Osteoblast (primary cell): ENCODE measurements at regions not wholly inside any gene's neighbourhood (a gene's known extent, or its start where the extent isn't known, plus 50 kb on each side); places are given as distances from the start of the nearest gene placed in this dataset.

Experiments
- DNase-seq: peaks from one replicate; pipeline ENCODE4 v3.0.0; 2011; ENCODE audit warnings: low spot score, mixed read lengths; ENCODE audit not compliant: insufficient read length; ENCODE audit errors: missing footprints
- H2AFZ ChIP-seq: 2 replicates; pipeline ENCODE4 v1.6.0; 2011; ENCODE audit warnings: mild to moderate bottlenecking, low read length
- H3K27ac ChIP-seq: 2 replicates; pipeline ENCODE4 v1.5.1; 2011; ENCODE audit warnings: mild to moderate bottlenecking, low read depth, low read length, moderate library complexity
- H3K27me3 ChIP-seq: 2 replicates; pipeline ENCODE4 v1.6.0; 2012; ENCODE audit warnings: mild to moderate bottlenecking, control low read depth, inconsistent platforms, low read length, moderate library complexity; ENCODE audit not compliant: insufficient read depth
- H3K36me3 ChIP-seq: 2 replicates; pipeline ENCODE4 v1.5.1; 2011; ENCODE audit warnings: mild to moderate bottlenecking, low read length, control low read depth, moderate library complexity; ENCODE audit not compliant: insufficient read depth
- H3K4me1 ChIP-seq: 2 replicates; pipeline ENCODE4 v1.5.1; 2011; ENCODE audit warnings: mild to moderate bottlenecking, low read length, control low read depth, moderate library complexity; ENCODE audit not compliant: insufficient read depth
- H3K4me2 ChIP-seq: 2 replicates; pipeline ENCODE4 v1.6.0; 2011; ENCODE audit warnings: mild to moderate bottlenecking, low read length; ENCODE audit not compliant: insufficient read depth
- H3K4me3 ChIP-seq: fragments of 200-600 bp; sonication (generic); 3 replicates; pipeline ENCODE4 v1.5.1; 2012; ENCODE audit warnings: mild to moderate bottlenecking, low read length, inconsistent platforms; ENCODE audit not compliant: insufficient read depth
- H3K79me2 ChIP-seq: 2 replicates; pipeline ENCODE4 v1.6.0; 2012; ENCODE audit warnings: mild to moderate bottlenecking, low read length, control low read depth, inconsistent platforms; ENCODE audit not compliant: insufficient read depth
- H3K9me3 ChIP-seq: 2 replicates; pipeline ENCODE4 v1.5.1; 2011; ENCODE audit warnings: low read depth, low read length, control low read depth
- H4K20me1 ChIP-seq: 2 replicates; pipeline ENCODE4 v1.6.0; 2012; ENCODE audit warnings: mild to moderate bottlenecking, low read length, control low read depth; ENCODE audit not compliant: insufficient read depth
- CTCF ChIP-seq: IDR thresholded peaks from 2 replicates; pipeline ENCODE4 v1.5.1; 2011; ENCODE audit warnings: mild to moderate bottlenecking, low read depth, low read length, moderate library complexity; ENCODE audit errors: extremely low read depth

GRCh38 chr16:65889533-65889966, 476.9 kb upstream of the CDH5 start:
- no peak overlapping the region for H3K27ac ChIP-seq

DNA sequence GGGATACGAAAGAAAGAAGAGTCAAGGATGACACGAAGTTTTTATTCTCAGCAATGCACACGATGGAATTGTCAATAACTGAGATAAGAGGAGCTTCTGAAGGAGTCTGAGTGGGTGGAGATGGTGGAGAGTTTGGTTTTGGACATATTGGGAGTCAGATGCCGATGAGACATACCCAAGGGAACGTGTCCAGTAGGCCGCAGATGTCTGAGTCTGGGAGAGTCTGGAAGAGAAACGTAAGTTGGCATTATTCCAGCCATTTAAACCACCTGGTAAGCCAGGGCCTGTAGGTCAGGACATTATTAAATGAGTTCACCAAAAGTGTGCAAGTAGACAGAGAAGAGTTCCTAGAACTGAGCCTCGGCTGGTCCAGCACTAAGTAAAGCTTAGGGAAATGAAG, 478.3 kb upstream of the CDH5 start:
- no peaks in the 10 kb centered on the region for H4K20me1 ChIP-seq
- H3K79me2 ChIP-seq: no peaks in the 10 kb centered on the region
- H3K27ac ChIP-seq: no peak overlapping the region
- peaks cover 7% of the 10 kb centered on the region for H3K4me1 ChIP-seq
- no peak for TF ChIP-seq CTCF
- no peaks in the 10 kb centered on the region for H3K36me3 ChIP-seq
- no peak overlapping the region for H3K4me3 ChIP-seq
- no peak overlapping the region for H3K4me2 ChIP-seq
- H3K27me3 ChIP-seq: no peaks in the 10 kb centered on the region
- no peaks in the 10 kb centered on the region for H3K9me3 ChIP-seq
- no peak for DNase-seq
- H2AFZ ChIP-seq: no peak overlapping the region

More at GRCh38 chr16:65889533-65889966, 476.9 kb upstream of the CDH5 start:
- no peak for TF ChIP-seq CTCF
- no peaks in the 10 kb centered on the region for H3K27me3 ChIP-seq
- no peaks in the 10 kb centered on the region for H4K20me1 ChIP-seq
- H3K9me3 ChIP-seq: no peaks in the 10 kb centered on the region
- no peak overlapping the region for H3K4me3 ChIP-seq
- no peak overlapping the region for H2AFZ ChIP-seq
- no peak overlapping the region for H3K4me2 ChIP-seq
- H3K4me1 ChIP-seq: no peaks in the 10 kb centered on the region
- no peaks in the 10 kb centered on the region for H3K79me2 ChIP-seq
- H3K36me3 ChIP-seq: no peaks in the 10 kb centered on the region
- no peak for DNase-seq

GRCh38 chr16:65884018-65884417, 482.5 kb upstream of the CDH5 start:
- Histone ChIP-seq H3K27me3 (no peaks in the 10 kb centered on the region), H4K20me1 (no peaks in the 10 kb centered on the region), H3K9me3 (no peaks in the 10 kb centered on the region), H3K4me3 (no peak overlapping the region), H3K27ac (no peak overlapping the region), H3K4me2 (peak overlapping the region; percentile 11), H3K36me3 (no peaks in the 10 kb centered on the region), H2AFZ (peak overlapping the region; percentile 11), H3K79me2 (no peaks in the 10 kb centered on the region), H3K4me1 (peaks cover 7% of the 10 kb centered on the region)
- no peak for DNase-seq
- no peak for TF ChIP-seq CTCF

DNA sequence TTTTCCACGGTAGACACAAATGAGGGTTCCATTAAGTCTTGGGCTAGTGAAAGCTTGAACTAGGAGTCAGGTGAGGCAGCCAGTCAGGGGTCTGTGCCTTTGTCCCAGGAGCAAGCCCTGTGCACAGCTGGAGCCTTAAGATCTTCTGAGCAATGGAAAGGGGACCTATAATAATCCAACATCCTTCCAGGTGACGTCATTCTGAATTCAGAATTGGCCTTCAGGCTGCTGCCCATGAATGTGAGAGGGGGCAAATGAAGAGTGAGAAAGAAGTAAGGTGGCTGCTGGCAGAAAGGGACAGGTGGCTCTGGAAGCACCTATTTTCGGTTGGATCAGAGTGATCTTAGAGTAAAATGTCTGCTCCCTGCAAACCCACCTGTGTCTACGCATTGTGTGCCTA, 488.1 kb upstream of the CDH5 start:
- Histone ChIP-seq H3K4me2 (no peak overlapping the region), H3K27ac (no peak overlapping the region), H3K79me2 (no peaks in the 10 kb centered on the region), H2AFZ (no peak overlapping the region), H3K9me3 (no peaks in the 10 kb centered on the region), H3K36me3 (no peaks in the 10 kb centered on the region), H4K20me1 (no peaks in the 10 kb centered on the region), H3K27me3 (no peaks in the 10 kb centered on the region), H3K4me1 (peaks cover 4% of the 10 kb centered on the region), H3K4me3 (no peak overlapping the region)
- no peak for TF ChIP-seq CTCF
- no peak for DNase-seq
